Caco-2 (cell line): ENCODE measurements at regions not wholly inside any gene's neighbourhood (a gene's known extent, or its start where the extent isn't known, plus 50 kb on each side); places are given as distances from the start of the nearest gene placed in this dataset.

Experiments
- BruUV-seq: library from RNA; stranded (reverse); fragments of 400-500 nt; replicated peaks from 2 replicates; lab custom pipeline; 2021; lab: Mats Ljungman, UMichigan
- CTCF ChIA-PET: fragments of 300-600 bp; sonication (Branson Sonifier 250); formaldehyde crosslinking; loops from one replicate; lab custom pipeline; 2022; ENCODE audit warnings: antibody characterized with exemption; lab: Charles Lee
- POLR2A ChIA-PET: fragments of 300-600 bp; sonication (Branson Sonifier 250); formaldehyde crosslinking; loops from one replicate; lab custom pipeline; 2022; ENCODE audit warnings: antibody characterized with exemption; lab: Charles Lee
- DNase-seq, 2 experiments: peaks; one replicate each; pipeline versions ENCODE4 v3.0.0 to v3.0.0-alpha.2; 2020 to 2022
- H3K27me3 ChIP-seq: replicated peaks from 2 replicates; pipeline ENCODE4 v1.6.0; 2011; ENCODE audit warnings: low read length; ENCODE audit not compliant: control insufficient read depth, insufficient read depth
- H3K36me3 ChIP-seq: 2 replicates; pipeline ENCODE4 v1.5.1; 2011; ENCODE audit warnings: low read length; ENCODE audit not compliant: control insufficient read depth, insufficient read depth
- H3K4me1 ChIP-seq: fragments of 250-450 bp; sonication (Bioruptor Pico); 2 replicates; pipeline ENCODE4 v1.5.1; 2020; ENCODE audit warnings: mild to moderate bottlenecking
- H3K4me3 ChIP-seq: 2 replicates; pipeline ENCODE4 v1.5.1; 2011; ENCODE audit warnings: low read depth, mild to moderate bottlenecking, control low read depth, low read length
- H3K9me3 ChIP-seq: fragments of 250-450 bp; sonication (Bioruptor Pico); 2 replicates; pipeline ENCODE4 v1.5.1; 2020; ENCODE audit warnings: mild to moderate bottlenecking, moderate library complexity
- H3K27ac Mint-ChIP-seq: one replicate; pipeline ENCODE4 v1.8.0; 2022; ENCODE audit warnings: mixed read lengths; ENCODE audit not compliant: unreplicated experiment
- H3K27me3 Mint-ChIP-seq: one replicate; pipeline ENCODE4 v1.8.0; 2022; ENCODE audit warnings: mixed read lengths; ENCODE audit not compliant: insufficient read depth, unreplicated experiment
- H3K36me3 Mint-ChIP-seq: one replicate; pipeline ENCODE4 v1.8.0; 2022; ENCODE audit warnings: mild to moderate bottlenecking, mixed read lengths; ENCODE audit not compliant: insufficient read depth, unreplicated experiment
- H3K4me1 Mint-ChIP-seq: one replicate; pipeline ENCODE4 v1.8.0; 2022; ENCODE audit warnings: low read depth, mixed read lengths; ENCODE audit not compliant: unreplicated experiment
- H3K4me3 Mint-ChIP-seq: one replicate; pipeline ENCODE4 v1.8.0; 2022; ENCODE audit warnings: mild to moderate bottlenecking, moderate library complexity, mixed read lengths; ENCODE audit not compliant: unreplicated experiment
- H3K9me3 Mint-ChIP-seq: one replicate; pipeline ENCODE4 v1.8.0; 2022; ENCODE audit warnings: mixed read lengths; ENCODE audit not compliant: unreplicated experiment
- intact Hi-C: fragments of 100-400 bp; cut with micrococcal nuclease; formaldehyde crosslinking; loops from one replicate; pipeline ENCODE4 v1.10.0; 2022; ENCODE audit not compliant: unreplicated experiment
- TF ChIP-seq, protein P1 (sequence below), 2 experiments: fragments of 200-600 bp in 1 of 2; IDR thresholded peaks; 1 replicate in 1 of 2; 2 replicates in 1 of 2; pipeline versions ENCODE4 v1.5.1 to v1.8.0; 2011 to 2022; ENCODE audit warnings: antibody characterized with exemption in 1 of 2, control low read depth in 1 of 2, inconsistent platforms in 1 of 2, low read depth in 1 of 2, low read length in 1 of 2, mild to moderate bottlenecking in 1 of 2, moderate library complexity in 1 of 2; ENCODE audit not compliant: insufficient read depth in 1 of 2, severe bottlenecking in 1 of 2, unreplicated experiment in 1 of 2

- POLR2A ChIA-PET, result no interaction called here
- CTCF ChIA-PET, result no interaction called here
Measured at GRCh38 chr4:165788686-165789463, 84.2 kb upstream of the TLL1 start.

DNA sequence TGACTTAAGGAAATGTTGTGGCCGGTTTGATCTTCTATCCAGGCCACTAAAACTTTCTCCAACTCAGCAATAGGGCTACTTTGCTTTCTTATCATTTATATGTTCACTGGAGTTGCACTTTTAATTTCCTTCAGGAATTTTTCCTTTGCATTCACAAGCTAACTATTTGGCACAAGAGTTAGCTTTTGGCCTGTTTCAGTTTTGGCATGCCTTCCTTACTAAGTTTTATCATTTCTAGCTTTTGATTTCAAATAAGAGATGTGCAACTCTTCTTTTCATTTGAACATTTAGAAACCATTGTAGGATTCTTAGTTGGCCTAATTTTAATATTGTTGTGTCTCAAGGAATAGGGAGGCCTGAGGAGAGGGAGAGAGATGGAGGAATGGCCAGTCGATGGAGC lies 79.8 kb upstream of the TLL1 start:
- DNase-seq, result no peak
- Mint-ChIP-seq H3K36me3 (no peaks in the 10 kb centered on the region), H3K4me1 (no peaks in the 10 kb centered on the region), H3K9me3 (peaks cover 9% of the 10 kb centered on the region), H3K27me3 (no peaks in the 10 kb centered on the region), H3K27ac (no peak overlapping the region), H3K4me3 (no peak overlapping the region)
- intact Hi-C loops, result no loop called here
- TF ChIP-seq, protein P1, sequence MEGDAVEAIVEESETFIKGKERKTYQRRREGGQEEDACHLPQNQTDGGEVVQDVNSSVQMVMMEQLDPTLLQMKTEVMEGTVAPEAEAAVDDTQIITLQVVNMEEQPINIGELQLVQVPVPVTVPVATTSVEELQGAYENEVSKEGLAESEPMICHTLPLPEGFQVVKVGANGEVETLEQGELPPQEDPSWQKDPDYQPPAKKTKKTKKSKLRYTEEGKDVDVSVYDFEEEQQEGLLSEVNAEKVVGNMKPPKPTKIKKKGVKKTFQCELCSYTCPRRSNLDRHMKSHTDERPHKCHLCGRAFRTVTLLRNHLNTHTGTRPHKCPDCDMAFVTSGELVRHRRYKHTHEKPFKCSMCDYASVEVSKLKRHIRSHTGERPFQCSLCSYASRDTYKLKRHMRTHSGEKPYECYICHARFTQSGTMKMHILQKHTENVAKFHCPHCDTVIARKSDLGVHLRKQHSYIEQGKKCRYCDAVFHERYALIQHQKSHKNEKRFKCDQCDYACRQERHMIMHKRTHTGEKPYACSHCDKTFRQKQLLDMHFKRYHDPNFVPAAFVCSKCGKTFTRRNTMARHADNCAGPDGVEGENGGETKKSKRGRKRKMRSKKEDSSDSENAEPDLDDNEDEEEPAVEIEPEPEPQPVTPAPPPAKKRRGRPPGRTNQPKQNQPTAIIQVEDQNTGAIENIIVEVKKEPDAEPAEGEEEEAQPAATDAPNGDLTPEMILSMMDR (IDR thresholded peaks at IDR 0.05; ENCODE audit: insufficient read depth in 1 of 2, low read depth in 1 of 2, low read length in 1 of 2, severe bottlenecking in 1 of 2, unreplicated experiment in 1 of 2), result no peak
- CTCF ChIA-PET, result no interaction called here
- POLR2A ChIA-PET, result no interaction called here
- Histone ChIP-seq H3K9me3 (no peaks in the 10 kb centered on the region), H3K4me1 (no peaks in the 10 kb centered on the region), H3K27me3 (no peaks in the 10 kb centered on the region), H3K36me3 (no peaks in the 10 kb centered on the region), H3K4me3 (no peak overlapping the region)
- BruUV-seq, result no TSS peak

More at GRCh38 chr4:165788686-165789463, 84.2 kb upstream of the TLL1 start:
- H3K4me3 Mint-ChIP-seq, result no peak overlapping the region
- Histone ChIP-seq H3K27me3 (no peaks in the 10 kb centered on the region), H3K4me1 (no peaks in the 10 kb centered on the region), H3K9me3 (no peaks in the 10 kb centered on the region), H3K4me3 (no peak overlapping the region), H3K36me3 (no peaks in the 10 kb centered on the region)
- no TSS peak for BruUV-seq
- DNase-seq, result no peak
- no peak overlapping the region for H3K27ac Mint-ChIP-seq
- intact Hi-C loops, result no loop called here
- TF ChIP-seq, protein P1 (IDR thresholded peaks at IDR 0.05; ENCODE audit: insufficient read depth in 1 of 2, low read depth in 1 of 2, low read length in 1 of 2, severe bottlenecking in 1 of 2, unreplicated experiment in 1 of 2), result no peak
- no peaks in the 10 kb centered on the region for H3K9me3 Mint-ChIP-seq
- H3K27me3 Mint-ChIP-seq, result no peaks in the 10 kb centered on the region
- H3K36me3 Mint-ChIP-seq, result no peaks in the 10 kb centered on the region
- H3K4me1 Mint-ChIP-seq, result no peaks in the 10 kb centered on the region

- Mint-ChIP-seq H3K9me3 (peaks cover 9% of the 10 kb centered on the region), H3K27me3 (no peaks in the 10 kb centered on the region)
Measured at GRCh38 chr4:165794834-165795233, 78.2 kb upstream of the TLL1 start.

More at GRCh38 chr4:165794834-165795233, 78.2 kb upstream of the TLL1 start:
- Histone ChIP-seq H3K27me3 (no peaks in the 10 kb centered on the region), H3K4me3 (no peak overlapping the region), H3K9me3 (no peaks in the 10 kb centered on the region), H3K36me3 (no peaks in the 10 kb centered on the region), H3K4me1 (no peaks in the 10 kb centered on the region)
- no peaks in the 10 kb centered on the region for H3K36me3 Mint-ChIP-seq
- H3K27ac Mint-ChIP-seq, result no peak overlapping the region
- intact Hi-C loops, result no loop called here
- TF ChIP-seq, protein P1 (IDR thresholded peaks at IDR 0.05; ENCODE audit: insufficient read depth in 1 of 2, low read depth in 1 of 2, low read length in 1 of 2, severe bottlenecking in 1 of 2, unreplicated experiment in 1 of 2), result no peak
- no peak overlapping the region for H3K4me3 Mint-ChIP-seq
- H3K4me1 Mint-ChIP-seq, result no peaks in the 10 kb centered on the region
- CTCF ChIA-PET, result no interaction called here
- BruUV-seq, result no TSS peak
- no peak for DNase-seq
- POLR2A ChIA-PET, result no interaction called here
